Tibial nerve (tissue), 3 donors: ENCODE measurements at regions not wholly inside any gene's neighbourhood (a gene's known extent, or its start where the extent isn't known, plus 50 kb on each side); places are given as distances from the start of the nearest gene placed in this dataset.

Experiments used
- CTCF ChIP-seq, 5 experiments: fragments of 200-600 bp in 3 of 5; fragments of 450-650 bp in 2 of 5; sonication (generic) in 3 of 5; IDR thresholded peaks; one replicate each; pipeline ENCODE4 v1.5.1; 2016 to 2019; ENCODE audit warnings: antibody characterized with exemption in 5 of 5, mild to moderate bottlenecking in 3 of 5, moderate library complexity in 2 of 5
- POLR2A ChIP-seq, 2 donors: fragments of 450-650 bp; IDR thresholded peaks; one replicate each; pipeline ENCODE4 v1.6.1; 2017; ENCODE audit warnings: antibody characterized with exemption in 2 of 2, mild to moderate bottlenecking in 2 of 2, moderate library complexity in 2 of 2

- TF ChIP-seq CTCF (IDR thresholded peaks at IDR 0.05) (no peak), POLR2A (IDR thresholded peaks at IDR 0.05) (no peak)
These were observed 69.5 kb upstream of the TDRD3 start for GRCh38 chr13:60327511-60327910.
